ENCODE measurements at regions not wholly inside any gene's neighbourhood (a gene's known extent, or its start where the extent isn't known, plus 50 kb on each side); places are given as distances from the start of the nearest gene placed in this dataset.

GRCh38 chr2:181130686-181131085 is 150.3 kb downstream of the UBE2E3 start:
- H3K9me3 ChIP-seq (ENCODE audit: insufficient read depth, low read depth, low read length) = no peaks in the 10 kb centered on the region
- no peak for TF ChIP-seq CTCF (IDR thresholded peaks at IDR 0.05; ENCODE audit: insufficient read depth, low read depth, low read length)
- TF ChIP-seq EZH2 (IDR thresholded peaks at IDR 0.05; ENCODE audit: insufficient read depth, low read length) = no peak
- peaks cover 2% of the 10 kb centered on the region for H3K9me3 Mint-ChIP-seq (ENCODE audit: unreplicated experiment)
- H3K79me2 ChIP-seq (ENCODE audit: insufficient read depth, low read length) = no peaks in the 10 kb centered on the region
- no peaks in the 10 kb centered on the region for H3K27me3 ChIP-seq (ENCODE audit: insufficient read depth, low read length)
- no peak overlapping the region for H3K4me3 Mint-ChIP-seq (ENCODE audit: unreplicated experiment)
- FAIRE-seq (no peak), DNase-seq (ENCODE audit: low read depth) (no peak)
- H3K36me3 Mint-ChIP-seq (ENCODE audit: low read depth, unreplicated experiment) = no peaks in the 10 kb centered on the region
- H3K27ac Mint-ChIP-seq (ENCODE audit: unreplicated experiment) = no peak overlapping the region
- no peak overlapping the region for H3K4me2 ChIP-seq (ENCODE audit: low read length)
- no peak overlapping the region for H2AFZ ChIP-seq (ENCODE audit: low read depth, low read length)
- H3K27me3 Mint-ChIP-seq (ENCODE audit: low read depth, unreplicated experiment) = no peaks in the 10 kb centered on the region
- no peak overlapping the region for H3K4me3 ChIP-seq (ENCODE audit: insufficient read depth, low read depth, low read length)
- H3K9ac ChIP-seq (ENCODE audit: low read length) = no peak overlapping the region
- no peaks in the 10 kb centered on the region for H3K4me1 Mint-ChIP-seq (ENCODE audit: low read depth, unreplicated experiment)
- no peaks in the 10 kb centered on the region for H3K4me1 ChIP-seq (ENCODE audit: insufficient read depth, low read length)
- H3K36me3 ChIP-seq (ENCODE audit: insufficient read depth, low read length) = no peaks in the 10 kb centered on the region
- H4K20me1 ChIP-seq (ENCODE audit: insufficient read depth, low read length) = no peaks in the 10 kb centered on the region
- no peak overlapping the region for H3K27ac ChIP-seq (ENCODE audit: low read depth, low read length)

- H3K4me3 Mint-ChIP-seq (ENCODE audit: unreplicated experiment) = no peak overlapping the region
- H3K27me3 Mint-ChIP-seq (ENCODE audit: low read depth, unreplicated experiment) = no peaks in the 10 kb centered on the region
- no peaks in the 10 kb centered on the region for H3K36me3 Mint-ChIP-seq (ENCODE audit: low read depth, unreplicated experiment)
- Histone ChIP-seq H3K79me2 (ENCODE audit: insufficient read depth, low read length) (no peaks in the 10 kb centered on the region), H3K36me3 (ENCODE audit: insufficient read depth, low read length) (no peaks in the 10 kb centered on the region), H2AFZ (ENCODE audit: low read depth, low read length) (no peak overlapping the region), H3K4me3 (ENCODE audit: insufficient read depth, low read depth, low read length) (no peak overlapping the region), H3K9ac (ENCODE audit: low read length) (no peak overlapping the region), H3K27me3 (ENCODE audit: insufficient read depth, low read length) (no peaks in the 10 kb centered on the region), H3K27ac (ENCODE audit: low read depth, low read length) (no peak overlapping the region), H3K4me1 (ENCODE audit: insufficient read depth, low read length) (no peaks in the 10 kb centered on the region), H3K9me3 (ENCODE audit: insufficient read depth, low read depth, low read length) (no peaks in the 10 kb centered on the region), H4K20me1 (ENCODE audit: insufficient read depth, low read length) (no peaks in the 10 kb centered on the region), H3K4me2 (ENCODE audit: low read length) (no peak overlapping the region)
- H3K27ac Mint-ChIP-seq (ENCODE audit: unreplicated experiment) = no peak overlapping the region
- no peaks in the 10 kb centered on the region for H3K4me1 Mint-ChIP-seq (ENCODE audit: low read depth, unreplicated experiment)
- peaks cover 2% of the 10 kb centered on the region for H3K9me3 Mint-ChIP-seq (ENCODE audit: unreplicated experiment)
- no peak for FAIRE-seq
- no peak for TF ChIP-seq EZH2 (IDR thresholded peaks at IDR 0.05; ENCODE audit: insufficient read depth, low read length)
- no peak for TF ChIP-seq CTCF (IDR thresholded peaks at IDR 0.05; ENCODE audit: insufficient read depth, low read depth, low read length)
- no peak for DNase-seq (ENCODE audit: low read depth)
These were observed 151.2 kb downstream of the UBE2E3 start for GRCh38 chr2:181131584-181131983.

GRCh38 chr2:181138816-181139215 is 158.4 kb downstream of the UBE2E3 start:
- Mint-ChIP-seq H3K9me3 (ENCODE audit: unreplicated experiment) (no peaks in the 10 kb centered on the region), H3K27me3 (ENCODE audit: low read depth, unreplicated experiment) (no peaks in the 10 kb centered on the region), H3K36me3 (ENCODE audit: low read depth, unreplicated experiment) (no peaks in the 10 kb centered on the region), H3K4me3 (ENCODE audit: unreplicated experiment) (no peak overlapping the region), H3K4me1 (ENCODE audit: low read depth, unreplicated experiment) (peaks cover 3% of the 10 kb centered on the region), H3K27ac (ENCODE audit: unreplicated experiment) (no peak overlapping the region)
- H3K9me3 ChIP-seq (ENCODE audit: insufficient read depth, low read depth, low read length) = no peaks in the 10 kb centered on the region
- DNase-seq (ENCODE audit: low read depth) = peak; percentile 18
- no peaks in the 10 kb centered on the region for H3K4me1 ChIP-seq (ENCODE audit: insufficient read depth, low read length)
- TF ChIP-seq EZH2 (IDR thresholded peaks at IDR 0.05; ENCODE audit: insufficient read depth, low read length) (no peak), CTCF (IDR thresholded peaks at IDR 0.05; ENCODE audit: insufficient read depth, low read depth, low read length) (no peak)
- no peaks in the 10 kb centered on the region for H3K27me3 ChIP-seq (ENCODE audit: insufficient read depth, low read length)
- no peak overlapping the region for H3K4me3 ChIP-seq (ENCODE audit: insufficient read depth, low read depth, low read length)
- no peaks in the 10 kb centered on the region for H4K20me1 ChIP-seq (ENCODE audit: insufficient read depth, low read length)
- FAIRE-seq = no peak
- H3K9ac ChIP-seq (ENCODE audit: low read length) = no peak overlapping the region
- H3K27ac ChIP-seq (ENCODE audit: low read depth, low read length) = no peak overlapping the region
- H3K4me2 ChIP-seq (ENCODE audit: low read length) = no peak overlapping the region
- H2AFZ ChIP-seq (ENCODE audit: low read depth, low read length) = no peak overlapping the region
- no peaks in the 10 kb centered on the region for H3K79me2 ChIP-seq (ENCODE audit: insufficient read depth, low read length)
- no peaks in the 10 kb centered on the region for H3K36me3 ChIP-seq (ENCODE audit: insufficient read depth, low read length)

Data from astrocyte (in vitro differentiated cells and primary cell).